ENCODE measurements at regions not wholly inside any gene's neighbourhood (a gene's known extent, or its start where the extent isn't known, plus 50 kb on each side); places are given as distances from the start of the nearest gene placed in this dataset.

GRCh38 chr13:53683146-53683545 lies 654.5 kb downstream of the OLFM4 start:
- TF ChIP-seq, protein P1, sequence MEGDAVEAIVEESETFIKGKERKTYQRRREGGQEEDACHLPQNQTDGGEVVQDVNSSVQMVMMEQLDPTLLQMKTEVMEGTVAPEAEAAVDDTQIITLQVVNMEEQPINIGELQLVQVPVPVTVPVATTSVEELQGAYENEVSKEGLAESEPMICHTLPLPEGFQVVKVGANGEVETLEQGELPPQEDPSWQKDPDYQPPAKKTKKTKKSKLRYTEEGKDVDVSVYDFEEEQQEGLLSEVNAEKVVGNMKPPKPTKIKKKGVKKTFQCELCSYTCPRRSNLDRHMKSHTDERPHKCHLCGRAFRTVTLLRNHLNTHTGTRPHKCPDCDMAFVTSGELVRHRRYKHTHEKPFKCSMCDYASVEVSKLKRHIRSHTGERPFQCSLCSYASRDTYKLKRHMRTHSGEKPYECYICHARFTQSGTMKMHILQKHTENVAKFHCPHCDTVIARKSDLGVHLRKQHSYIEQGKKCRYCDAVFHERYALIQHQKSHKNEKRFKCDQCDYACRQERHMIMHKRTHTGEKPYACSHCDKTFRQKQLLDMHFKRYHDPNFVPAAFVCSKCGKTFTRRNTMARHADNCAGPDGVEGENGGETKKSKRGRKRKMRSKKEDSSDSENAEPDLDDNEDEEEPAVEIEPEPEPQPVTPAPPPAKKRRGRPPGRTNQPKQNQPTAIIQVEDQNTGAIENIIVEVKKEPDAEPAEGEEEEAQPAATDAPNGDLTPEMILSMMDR (IDR thresholded peaks at IDR 0.05) = no peak
- H3K4me3 ChIP-seq (replicated peaks in 1 of 3; ENCODE audit: low read depth in 2 of 3, low read length in 3 of 3) = no peak overlapping the region
- Mint-ChIP-seq H3K4me1 (no peaks in the 10 kb centered on the region), H3K27ac (no peak overlapping the region), H3K4me3 (no peak overlapping the region), H3K27me3 (ENCODE audit: low read depth in 3 of 3) (no peaks in the 10 kb centered on the region), H3K9me3 (peaks cover 2 to 13% (median 7%) of the 10 kb centered on the region in 7 donors), H3K36me3 (no peaks in the 10 kb centered on the region)
- no peak overlapping the region for H3K4me2 ChIP-seq (replicated peaks; ENCODE audit: extremely low read depth, low read length, poor library complexity, severe bottlenecking)
- no peaks in the 10 kb centered on the region for H3K36me3 ChIP-seq (replicated peaks in 1 of 2; ENCODE audit: control insufficient read depth in 1 of 2, insufficient read depth in 2 of 2, low read length in 2 of 2)
- WGBS (ENCODE audit: insufficient coverage) = no CpG with 5 or more reads among the region's 1 CpG
- H3K9ac ChIP-seq (ENCODE audit: insufficient read depth, low read length, poor library complexity, severe bottlenecking) = no peak overlapping the region
- no peak for DNase-seq
- peaks cover 7 to 8% of the 10 kb centered on the region in 2 donors for H3K9me3 ChIP-seq (replicated peaks in 1 of 2; ENCODE audit: control insufficient read depth in 1 of 2, insufficient read depth in 1 of 2, low read length in 2 of 2)
- H3K27me3 ChIP-seq (ENCODE audit: control insufficient read depth in 2 of 2, insufficient read depth in 2 of 2, low read length in 2 of 2) = no peaks in the 10 kb centered on the region
- H2AFZ ChIP-seq (ENCODE audit: insufficient read depth, low read depth, low read length, poor library complexity, severe bottlenecking) = no peak overlapping the region
- H3K27ac ChIP-seq (ENCODE audit: low read depth in 1 of 2, low read length in 2 of 2) = no peak overlapping the region
- no peaks in the 10 kb centered on the region for H3K4me1 ChIP-seq (ENCODE audit: control insufficient read depth in 1 of 2, insufficient read depth in 2 of 2, low read length in 2 of 2)
- intact Hi-C loops (cut with micrococcal nuclease) = no loop called here
- no peaks in the 10 kb centered on the region for H3K79me2 ChIP-seq (ENCODE audit: insufficient read depth, low read length)
- H4K20me1 ChIP-seq (ENCODE audit: insufficient read depth, low read length) = no peaks in the 10 kb centered on the region

GRCh38 chr13:53683608-53684007 lies 655.0 kb downstream of the OLFM4 start:
- Mint-ChIP-seq H3K27ac (no peak overlapping the region), H3K4me1 (no peaks in the 10 kb centered on the region)
- intact Hi-C loops (cut with micrococcal nuclease) = no loop called here

More at GRCh38 chr13:53683608-53684007, 655.0 kb downstream of the OLFM4 start:
- H2AFZ ChIP-seq (ENCODE audit: insufficient read depth, low read depth, low read length, poor library complexity, severe bottlenecking) = no peak overlapping the region
- H3K4me1 ChIP-seq (ENCODE audit: control insufficient read depth in 1 of 2, insufficient read depth in 2 of 2, low read length in 2 of 2) = no peaks in the 10 kb centered on the region
- DNase-seq = no peak
- no CpG with 5 or more reads among the region's 2 CpGs for WGBS (ENCODE audit: insufficient coverage)
- H3K27me3 Mint-ChIP-seq (ENCODE audit: low read depth in 3 of 3) = no peaks in the 10 kb centered on the region
- H3K27ac ChIP-seq (ENCODE audit: low read depth in 1 of 2, low read length in 2 of 2) = no peak overlapping the region
- no peaks in the 10 kb centered on the region for H3K36me3 Mint-ChIP-seq
- H3K27me3 ChIP-seq (ENCODE audit: control insufficient read depth in 2 of 2, insufficient read depth in 2 of 2, low read length in 2 of 2) = no peaks in the 10 kb centered on the region
- no peaks in the 10 kb centered on the region for H4K20me1 ChIP-seq (ENCODE audit: insufficient read depth, low read length)
- no peaks in the 10 kb centered on the region for H3K36me3 ChIP-seq (replicated peaks in 1 of 2; ENCODE audit: control insufficient read depth in 1 of 2, insufficient read depth in 2 of 2, low read length in 2 of 2)
- no peak overlapping the region for H3K9ac ChIP-seq (ENCODE audit: insufficient read depth, low read length, poor library complexity, severe bottlenecking)
- no peak overlapping the region for H3K4me3 Mint-ChIP-seq
- H3K4me2 ChIP-seq (replicated peaks; ENCODE audit: extremely low read depth, low read length, poor library complexity, severe bottlenecking) = no peak overlapping the region
- no peaks in the 10 kb centered on the region for H3K79me2 ChIP-seq (ENCODE audit: insufficient read depth, low read length)
- peaks cover 7 to 8% of the 10 kb centered on the region in 2 donors for H3K9me3 ChIP-seq (replicated peaks in 1 of 2; ENCODE audit: control insufficient read depth in 1 of 2, insufficient read depth in 1 of 2, low read length in 2 of 2)
- TF ChIP-seq, protein P1 (IDR thresholded peaks at IDR 0.05) = no peak
- peaks cover 2 to 13% (median 7%) of the 10 kb centered on the region in 7 donors for H3K9me3 Mint-ChIP-seq
- no peak overlapping the region for H3K4me3 ChIP-seq (replicated peaks in 1 of 3; ENCODE audit: low read depth in 2 of 3, low read length in 3 of 3)
